HEK293T (cell line): ENCODE measurements at regions not wholly inside any gene's neighbourhood (a gene's known extent, or its start where the extent isn't known, plus 50 kb on each side); places are given as distances from the start of the nearest gene placed in this dataset.

ENCODE experiments used
- CTCF ChIA-PET: fragments of 350-600 bp; formaldehyde crosslinking; extraction: SDS; loops from one replicate; lab custom pipeline; 2021; ENCODE audit warnings: antibody characterized with exemption, inconsistent platforms; lab: Yijun Ruan, JAX
- POLR2A ChIA-PET: fragments of 350-600 bp; formaldehyde crosslinking; extraction: SDS; loops from one replicate; lab custom pipeline; 2020; ENCODE audit warnings: antibody characterized with exemption, inconsistent platforms; lab: Yijun Ruan, JAX
- DNase-seq: peaks from one replicate; pipeline ENCODE4 v3.0.0; 2012; ENCODE audit warnings: mixed read lengths; ENCODE audit errors: extremely low spot score
- ARNT ChIP-seq: fragments of 450-650 bp; IDR thresholded peaks from 2 replicates; pipeline ENCODE4 v1.6.1; 2017; ENCODE audit warnings: mild to moderate bottlenecking
- BHLHE40 ChIP-seq: fragments of 450-650 bp; IDR thresholded peaks from 2 replicates; pipeline ENCODE4 v1.6.1; 2016; ENCODE audit warnings: mild to moderate bottlenecking, moderate library complexity, borderline replicate concordance
- CTBP1 ChIP-seq: fragments of 450-650 bp; IDR thresholded peaks from 2 replicates; pipeline ENCODE4 v1.6.1; 2016; ENCODE audit warnings: borderline replicate concordance
- ELF4 ChIP-seq: fragments of 450-650 bp; IDR thresholded peaks from 2 replicates; pipeline ENCODE4 v1.6.1; 2017; ENCODE audit warnings: antibody characterized with exemption
- FOXA1 ChIP-seq: fragments of 450-650 bp; IDR thresholded peaks from 2 replicates; pipeline ENCODE4 v1.6.1; 2016; ENCODE audit warnings: mild to moderate bottlenecking
- FOXK2 ChIP-seq: fragments of 450-650 bp; IDR thresholded peaks from 2 replicates; pipeline ENCODE4 v1.6.1; 2016; ENCODE audit warnings: mild to moderate bottlenecking
- FOXM1 ChIP-seq: fragments of 450-650 bp; IDR thresholded peaks from 2 replicates; pipeline ENCODE4 v1.6.1; 2017; ENCODE audit warnings: mild to moderate bottlenecking, borderline replicate concordance
- HDGF ChIP-seq: fragments of 450-650 bp; IDR thresholded peaks from 2 replicates; pipeline ENCODE4 v1.6.1; 2017; ENCODE audit warnings: antibody characterized with exemption, borderline replicate concordance
- L3MBTL2 ChIP-seq: fragments of 450-650 bp; conservative IDR thresholded peaks from 2 replicates; pipeline ENCODE4 v1.6.1; 2016; ENCODE audit warnings: mild to moderate bottlenecking
- LEF1 ChIP-seq: fragments of 450-650 bp; IDR thresholded peaks from 2 replicates; pipeline ENCODE4 v1.6.1; 2017; ENCODE audit warnings: mild to moderate bottlenecking, borderline replicate concordance
- NFRKB ChIP-seq: fragments of 450-650 bp; IDR thresholded peaks from 2 replicates; pipeline ENCODE4 v1.6.1; 2016; ENCODE audit warnings: mild to moderate bottlenecking, moderate library complexity
- PKNOX1 ChIP-seq: fragments of 450-650 bp; IDR thresholded peaks from 2 replicates; pipeline ENCODE4 v1.6.1; 2016
- SP1 ChIP-seq: fragments of 450-650 bp; IDR thresholded peaks from 2 replicates; pipeline ENCODE4 v1.6.1; 2017
- SUZ12 ChIP-seq: fragments of 450-650 bp; IDR thresholded peaks from 2 replicates; pipeline ENCODE4 v1.6.1; 2016; ENCODE audit warnings: mild to moderate bottlenecking
- TARDBP ChIP-seq: fragments of 450-650 bp; IDR thresholded peaks from 2 replicates; pipeline ENCODE4 v1.6.1; 2016
- ZNF384 ChIP-seq: fragments of 450-650 bp; IDR thresholded peaks from 2 replicates; pipeline ENCODE4 v1.6.1; 2016

- ChIA-PET POLR2A (no interaction called here), CTCF (no interaction called here)
- no peak for TF ChIP-seq CTBP1
- no peak for TF ChIP-seq FOXK2
- no peak for TF ChIP-seq SP1
- no peak for TF ChIP-seq NFRKB
- no peak for TF ChIP-seq L3MBTL2
- TF ChIP-seq FOXA1, result no peak
- no peak for TF ChIP-seq ELF4
- no peak for TF ChIP-seq TARDBP
- TF ChIP-seq SUZ12, result no peak
- no peak for TF ChIP-seq BHLHE40
- no peak for TF ChIP-seq LEF1
- no peak for TF ChIP-seq ARNT
- TF ChIP-seq HDGF, result no peak
- no peak for TF ChIP-seq FOXM1
- DNase-seq, result no peak
Measured at GRCh38 chr10:117876210-117876609, 170.5 kb downstream of the RAB11FIP2 start.

- TF ChIP-seq TARDBP, result no peak
- TF ChIP-seq FOXK2, result no peak
- no peak for TF ChIP-seq L3MBTL2
- no peak for TF ChIP-seq NFRKB
- no peak for TF ChIP-seq ELF4
- TF ChIP-seq HDGF, result no peak
- TF ChIP-seq PKNOX1, result no peak
- no peak for TF ChIP-seq FOXA1
- TF ChIP-seq BHLHE40, result no peak
- TF ChIP-seq LEF1, result no peak
- TF ChIP-seq SUZ12, result no peak
- TF ChIP-seq SP1, result no peak
- TF ChIP-seq CTBP1, result no peak
- TF ChIP-seq ZNF384, result no peak
- POLR2A ChIA-PET, result no interaction called here
- no peak for DNase-seq
- CTCF ChIA-PET, result interaction anchor here (0.6 to 0.8 kb wide), 2 partner anchors 340 to 380 kb away, joined by 3 read pairs; no protein-coding TSS in a partner anchor
Measured at GRCh38 chr10:117878626-117879025, 168.1 kb downstream of the RAB11FIP2 start.

GRCh38 chr10:117884093-117884492 lies 162.6 kb downstream of the RAB11FIP2 start:
- no peak for TF ChIP-seq ARNT
- no peak for TF ChIP-seq BHLHE40
- no peak for TF ChIP-seq ELF4
- no peak for TF ChIP-seq FOXM1
- no peak for TF ChIP-seq PKNOX1
- no peak for TF ChIP-seq SP1
- no peak for TF ChIP-seq FOXK2
- no peak for TF ChIP-seq L3MBTL2
- TF ChIP-seq TARDBP, result no peak
- TF ChIP-seq CTBP1, result no peak
- DNase-seq, result no peak
- ChIA-PET POLR2A (no interaction called here), CTCF (no interaction called here)

GRCh38 chr10:117884592-117884991 lies 162.1 kb downstream of the RAB11FIP2 start:
- DNase-seq, result no peak
- POLR2A ChIA-PET, result no interaction called here
- TF ChIP-seq ARNT, result no peak
- no peak for TF ChIP-seq FOXM1
- TF ChIP-seq BHLHE40, result no peak
- no peak for TF ChIP-seq L3MBTL2
- TF ChIP-seq ZNF384, result no peak
- TF ChIP-seq LEF1, result no peak
- no peak for TF ChIP-seq ELF4
- no peak for TF ChIP-seq SUZ12
- TF ChIP-seq FOXK2, result no peak
- TF ChIP-seq FOXA1, result no peak
- TF ChIP-seq SP1, result no peak
- TF ChIP-seq CTBP1, result no peak
- TF ChIP-seq NFRKB, result no peak
- no peak for TF ChIP-seq TARDBP
- no peak for TF ChIP-seq PKNOX1
- TF ChIP-seq HDGF, result no peak
- CTCF ChIA-PET, result no interaction called here

- no peak for DNase-seq
- TF ChIP-seq SUZ12 (no peak), LEF1 (no peak), CTBP1 (no peak), FOXM1 (no peak), FOXK2 (no peak), ELF4 (no peak), L3MBTL2 (no peak), ZNF384 (no peak), ARNT (no peak), HDGF (no peak), SP1 (no peak), BHLHE40 (no peak), TARDBP (no peak), PKNOX1 (no peak), FOXA1 (no peak), NFRKB (no peak)
- POLR2A ChIA-PET, result no interaction called here
- CTCF ChIA-PET, result interaction anchor here (0.6 kb wide), 1 partner anchor 14 kb away, joined by 3 read pairs; no protein-coding TSS in a partner anchor
Measured at GRCh38 chr10:117885206-117885829, 161.4 kb downstream of the RAB11FIP2 start.
